ENCODE measurements at regions not wholly inside any gene's neighbourhood (a gene's known extent, or its start where the extent isn't known, plus 50 kb on each side); places are given as distances from the start of the nearest gene placed in this dataset.
"Not testable (repeated sequence)": the region's sequence is repeated elsewhere in the genome, so short reads cannot be mapped to it uniquely, and the experiment has no call there.

- DNase-seq (ENCODE audit: low spot score): no peak
Observed at GRCh38 chr3:147237991-147238390, 168.4 kb downstream of the ZIC4 start.

GRCh38 chr3:147231980-147232379, 174.4 kb downstream of the ZIC4 start:
- not testable (repeated sequence) for DNase-seq (ENCODE audit: low spot score)

GRCh38 chr3:147231111-147231510, 175.2 kb downstream of the ZIC4 start:
- DNase-seq (ENCODE audit: low spot score): no peak

GRCh38 chr3:147222291-147222690, 184.1 kb downstream of the ZIC4 start:
- DNase-seq (ENCODE audit: low spot score): no peak

- no peak for DNase-seq (ENCODE audit: low spot score)
Observed at GRCh38 chr3:147218965-147219364, 187.4 kb downstream of the ZIC4 start.

- DNase-seq (ENCODE audit: low spot score): no peak
Observed at GRCh38 chr3:147216143-147216673, 190.1 kb downstream of the ZIC4 start.

- DNase-seq (ENCODE audit: low spot score): no peak
Observed at GRCh38 chr3:147215660-147216059, 190.7 kb downstream of the ZIC4 start.

- no peak for DNase-seq (ENCODE audit: low spot score)
Observed at GRCh38 chr3:147213633-147214032, 192.7 kb downstream of the ZIC4 start.

- DNase-seq (ENCODE audit: low spot score): no peak
Observed at GRCh38 chr3:147210676-147211075, 195.7 kb downstream of the ZIC4 start.

- no peak for DNase-seq (ENCODE audit: low spot score)
Observed at GRCh38 chr3:147201086-147201485, 205.3 kb downstream of the ZIC4 start.

GRCh38 chr3:147200545-147200944, 205.8 kb downstream of the ZIC4 start:
- DNase-seq (ENCODE audit: low spot score): no peak

- no peak for DNase-seq (ENCODE audit: low spot score)
Observed at GRCh38 chr3:147197739-147198138, 208.6 kb downstream of the ZIC4 start.

GRCh38 chr3:147195887-147196286, 210.5 kb downstream of the ZIC4 start:
- DNase-seq (ENCODE audit: low spot score): no peak

GRCh38 chr3:147191795-147192385, 214.5 kb downstream of the ZIC4 start:
- peak; percentile 54 for DNase-seq (ENCODE audit: low spot score)

GRCh38 chr3:147189016-147189415, 217.3 kb downstream of the ZIC4 start:
- no peak for DNase-seq (ENCODE audit: low spot score)

- DNase-seq (ENCODE audit: low spot score): no peak
Observed at GRCh38 chr3:147187687-147188086, 218.7 kb downstream of the ZIC4 start.

- DNase-seq (ENCODE audit: low spot score): no peak
Observed at GRCh38 chr3:147185781-147186180, 220.6 kb downstream of the ZIC4 start.

- DNase-seq (ENCODE audit: low spot score): no peak
Observed at GRCh38 chr3:147184794-147185193, 221.5 kb downstream of the ZIC4 start.

GRCh38 chr3:147173257-147173656, 233.1 kb downstream of the ZIC4 start:
- DNase-seq (ENCODE audit: low spot score): no peak

GRCh38 chr3:147162743-147163142, 243.6 kb downstream of the ZIC4 start:
- no peak for DNase-seq (ENCODE audit: low spot score)

GRCh38 chr3:147161833-147162232, 244.5 kb downstream of the ZIC4 start:
- DNase-seq (ENCODE audit: low spot score): no peak

GRCh38 chr3:147160984-147161383, 245.4 kb downstream of the ZIC4 start:
- DNase-seq (ENCODE audit: low spot score): no peak

- no peak for DNase-seq (ENCODE audit: low spot score)
Observed at GRCh38 chr3:147159141-147159540, 247.2 kb downstream of the ZIC4 start.

- no peak for DNase-seq (ENCODE audit: low spot score)
Observed at GRCh38 chr3:147157631-147158030, 248.7 kb downstream of the ZIC4 start.

Data from kidney tubule cell (primary cell).